ENCODE measurements at regions not wholly inside any gene's neighbourhood (a gene's known extent, or its start where the extent isn't known, plus 50 kb on each side); places are given as distances from the start of the nearest gene placed in this dataset.

DNA sequence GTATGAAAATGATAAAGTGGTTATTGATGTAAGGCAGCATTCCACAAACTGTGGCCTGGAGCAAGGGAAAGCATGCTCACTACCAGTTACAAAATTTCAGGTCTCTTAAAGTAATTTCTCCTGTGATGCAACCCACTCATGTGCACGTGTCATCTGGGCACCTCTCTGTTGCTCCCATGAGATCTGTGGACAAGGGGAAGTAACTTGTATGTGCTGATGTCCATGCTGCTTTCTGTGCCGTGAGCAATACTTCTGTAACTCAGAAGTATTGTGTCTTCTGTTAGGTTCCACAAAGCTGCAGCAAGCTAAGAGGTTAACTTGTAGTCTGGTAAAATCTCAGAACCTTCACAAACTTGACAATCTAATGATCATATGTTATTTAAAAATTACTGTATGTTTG lies 930.0 kb upstream of the SLITRK6 start (continued):
- TF ChIP-seq, protein P1, sequence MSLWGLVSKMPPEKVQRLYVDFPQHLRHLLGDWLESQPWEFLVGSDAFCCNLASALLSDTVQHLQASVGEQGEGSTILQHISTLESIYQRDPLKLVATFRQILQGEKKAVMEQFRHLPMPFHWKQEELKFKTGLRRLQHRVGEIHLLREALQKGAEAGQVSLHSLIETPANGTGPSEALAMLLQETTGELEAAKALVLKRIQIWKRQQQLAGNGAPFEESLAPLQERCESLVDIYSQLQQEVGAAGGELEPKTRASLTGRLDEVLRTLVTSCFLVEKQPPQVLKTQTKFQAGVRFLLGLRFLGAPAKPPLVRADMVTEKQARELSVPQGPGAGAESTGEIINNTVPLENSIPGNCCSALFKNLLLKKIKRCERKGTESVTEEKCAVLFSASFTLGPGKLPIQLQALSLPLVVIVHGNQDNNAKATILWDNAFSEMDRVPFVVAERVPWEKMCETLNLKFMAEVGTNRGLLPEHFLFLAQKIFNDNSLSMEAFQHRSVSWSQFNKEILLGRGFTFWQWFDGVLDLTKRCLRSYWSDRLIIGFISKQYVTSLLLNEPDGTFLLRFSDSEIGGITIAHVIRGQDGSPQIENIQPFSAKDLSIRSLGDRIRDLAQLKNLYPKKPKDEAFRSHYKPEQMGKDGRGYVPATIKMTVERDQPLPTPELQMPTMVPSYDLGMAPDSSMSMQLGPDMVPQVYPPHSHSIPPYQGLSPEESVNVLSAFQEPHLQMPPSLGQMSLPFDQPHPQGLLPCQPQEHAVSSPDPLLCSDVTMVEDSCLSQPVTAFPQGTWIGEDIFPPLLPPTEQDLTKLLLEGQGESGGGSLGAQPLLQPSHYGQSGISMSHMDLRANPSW (CRISPR knock-in tag; conservative IDR thresholded peaks at IDR 0.05; ENCODE audit: low read depth), result no peak
- TF ChIP-seq, protein P2, sequence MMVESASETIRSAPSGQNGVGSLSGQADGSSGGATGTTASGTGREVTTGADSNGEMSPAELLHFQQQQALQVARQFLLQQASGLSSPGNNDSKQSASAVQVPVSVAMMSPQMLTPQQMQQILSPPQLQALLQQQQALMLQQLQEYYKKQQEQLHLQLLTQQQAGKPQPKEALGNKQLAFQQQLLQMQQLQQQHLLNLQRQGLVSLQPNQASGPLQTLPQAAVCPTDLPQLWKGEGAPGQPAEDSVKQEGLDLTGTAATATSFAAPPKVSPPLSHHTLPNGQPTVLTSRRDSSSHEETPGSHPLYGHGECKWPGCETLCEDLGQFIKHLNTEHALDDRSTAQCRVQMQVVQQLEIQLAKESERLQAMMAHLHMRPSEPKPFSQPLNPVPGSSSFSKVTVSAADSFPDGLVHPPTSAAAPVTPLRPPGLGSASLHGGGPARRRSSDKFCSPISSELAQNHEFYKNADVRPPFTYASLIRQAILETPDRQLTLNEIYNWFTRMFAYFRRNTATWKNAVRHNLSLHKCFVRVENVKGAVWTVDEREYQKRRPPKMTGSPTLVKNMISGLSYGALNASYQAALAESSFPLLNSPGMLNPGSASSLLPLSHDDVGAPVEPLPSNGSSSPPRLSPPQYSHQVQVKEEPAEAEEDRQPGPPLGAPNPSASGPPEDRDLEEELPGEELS (CRISPR knock-in tag; IDR thresholded peaks at IDR 0.05), result no peak
- TF ChIP-seq, protein P3, sequence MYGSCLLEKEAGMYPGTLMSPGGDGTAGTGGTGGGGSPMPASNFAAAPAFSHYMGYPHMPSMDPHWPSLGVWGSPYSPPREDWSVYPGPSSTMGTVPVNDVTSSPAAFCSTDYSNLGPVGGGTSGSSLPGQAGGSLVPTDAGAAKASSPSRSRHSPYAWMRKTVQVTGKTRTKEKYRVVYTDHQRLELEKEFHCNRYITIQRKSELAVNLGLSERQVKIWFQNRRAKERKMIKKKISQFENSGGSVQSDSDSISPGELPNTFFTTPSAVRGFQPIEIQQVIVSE (CRISPR knock-in tag; IDR thresholded peaks at IDR 0.05; ENCODE audit: borderline replicate concordance), result no peak
- TF ChIP-seq, protein P4, sequence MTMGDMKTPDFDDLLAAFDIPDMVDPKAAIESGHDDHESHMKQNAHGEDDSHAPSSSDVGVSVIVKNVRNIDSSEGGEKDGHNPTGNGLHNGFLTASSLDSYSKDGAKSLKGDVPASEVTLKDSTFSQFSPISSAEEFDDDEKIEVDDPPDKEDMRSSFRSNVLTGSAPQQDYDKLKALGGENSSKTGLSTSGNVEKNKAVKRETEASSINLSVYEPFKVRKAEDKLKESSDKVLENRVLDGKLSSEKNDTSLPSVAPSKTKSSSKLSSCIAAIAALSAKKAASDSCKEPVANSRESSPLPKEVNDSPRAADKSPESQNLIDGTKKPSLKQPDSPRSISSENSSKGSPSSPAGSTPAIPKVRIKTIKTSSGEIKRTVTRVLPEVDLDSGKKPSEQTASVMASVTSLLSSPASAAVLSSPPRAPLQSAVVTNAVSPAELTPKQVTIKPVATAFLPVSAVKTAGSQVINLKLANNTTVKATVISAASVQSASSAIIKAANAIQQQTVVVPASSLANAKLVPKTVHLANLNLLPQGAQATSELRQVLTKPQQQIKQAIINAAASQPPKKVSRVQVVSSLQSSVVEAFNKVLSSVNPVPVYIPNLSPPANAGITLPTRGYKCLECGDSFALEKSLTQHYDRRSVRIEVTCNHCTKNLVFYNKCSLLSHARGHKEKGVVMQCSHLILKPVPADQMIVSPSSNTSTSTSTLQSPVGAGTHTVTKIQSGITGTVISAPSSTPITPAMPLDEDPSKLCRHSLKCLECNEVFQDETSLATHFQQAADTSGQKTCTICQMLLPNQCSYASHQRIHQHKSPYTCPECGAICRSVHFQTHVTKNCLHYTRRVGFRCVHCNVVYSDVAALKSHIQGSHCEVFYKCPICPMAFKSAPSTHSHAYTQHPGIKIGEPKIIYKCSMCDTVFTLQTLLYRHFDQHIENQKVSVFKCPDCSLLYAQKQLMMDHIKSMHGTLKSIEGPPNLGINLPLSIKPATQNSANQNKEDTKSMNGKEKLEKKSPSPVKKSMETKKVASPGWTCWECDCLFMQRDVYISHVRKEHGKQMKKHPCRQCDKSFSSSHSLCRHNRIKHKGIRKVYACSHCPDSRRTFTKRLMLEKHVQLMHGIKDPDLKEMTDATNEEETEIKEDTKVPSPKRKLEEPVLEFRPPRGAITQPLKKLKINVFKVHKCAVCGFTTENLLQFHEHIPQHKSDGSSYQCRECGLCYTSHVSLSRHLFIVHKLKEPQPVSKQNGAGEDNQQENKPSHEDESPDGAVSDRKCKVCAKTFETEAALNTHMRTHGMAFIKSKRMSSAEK (CRISPR knock-in tag; IDR thresholded peaks at IDR 0.05; ENCODE audit: borderline replicate concordance), result no peak
- TF ChIP-seq GABPB1 (CRISPR knock-in tag; IDR thresholded peaks at IDR 0.05) (no peak), EMX1 (CRISPR knock-in tag; IDR thresholded peaks at IDR 0.05) (no peak), NR3C1 (CRISPR knock-in tag; conservative IDR thresholded peaks at IDR 0.05; ENCODE audit: low read depth) (no peak), ZBTB21 (CRISPR knock-in tag; IDR thresholded peaks at IDR 0.05; ENCODE audit: borderline replicate concordance) (no peak), ZNF423 (CRISPR knock-in tag; IDR thresholded peaks at IDR 0.05) (no peak)
- TF ChIP-seq, protein P5, sequence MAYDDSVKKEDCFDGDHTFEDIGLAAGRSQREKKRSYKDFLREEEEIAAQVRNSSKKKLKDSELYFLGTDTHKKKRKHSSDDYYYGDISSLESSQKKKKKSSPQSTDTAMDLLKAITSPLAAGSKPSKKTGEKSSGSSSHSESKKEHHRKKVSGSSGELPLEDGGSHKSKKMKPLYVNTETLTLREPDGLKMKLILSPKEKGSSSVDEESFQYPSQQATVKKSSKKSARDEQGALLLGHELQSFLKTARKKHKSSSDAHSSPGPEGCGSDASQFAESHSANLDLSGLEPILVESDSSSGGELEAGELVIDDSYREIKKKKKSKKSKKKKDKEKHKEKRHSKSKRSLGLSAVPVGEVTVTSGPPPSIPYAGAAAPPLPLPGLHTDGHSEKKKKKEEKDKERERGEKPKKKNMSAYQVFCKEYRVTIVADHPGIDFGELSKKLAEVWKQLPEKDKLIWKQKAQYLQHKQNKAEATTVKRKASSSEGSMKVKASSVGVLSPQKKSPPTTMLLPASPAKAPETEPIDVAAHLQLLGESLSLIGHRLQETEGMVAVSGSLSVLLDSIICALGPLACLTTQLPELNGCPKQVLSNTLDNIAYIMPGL (CRISPR knock-in tag; IDR thresholded peaks at IDR 0.05), result no peak
- TF ChIP-seq, protein P6, sequence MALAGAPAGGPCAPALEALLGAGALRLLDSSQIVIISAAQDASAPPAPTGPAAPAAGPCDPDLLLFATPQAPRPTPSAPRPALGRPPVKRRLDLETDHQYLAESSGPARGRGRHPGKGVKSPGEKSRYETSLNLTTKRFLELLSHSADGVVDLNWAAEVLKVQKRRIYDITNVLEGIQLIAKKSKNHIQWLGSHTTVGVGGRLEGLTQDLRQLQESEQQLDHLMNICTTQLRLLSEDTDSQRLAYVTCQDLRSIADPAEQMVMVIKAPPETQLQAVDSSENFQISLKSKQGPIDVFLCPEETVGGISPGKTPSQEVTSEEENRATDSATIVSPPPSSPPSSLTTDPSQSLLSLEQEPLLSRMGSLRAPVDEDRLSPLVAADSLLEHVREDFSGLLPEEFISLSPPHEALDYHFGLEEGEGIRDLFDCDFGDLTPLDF (CRISPR knock-in tag; IDR thresholded peaks at IDR 0.05), result no peak
- TF ChIP-seq, protein P7, sequence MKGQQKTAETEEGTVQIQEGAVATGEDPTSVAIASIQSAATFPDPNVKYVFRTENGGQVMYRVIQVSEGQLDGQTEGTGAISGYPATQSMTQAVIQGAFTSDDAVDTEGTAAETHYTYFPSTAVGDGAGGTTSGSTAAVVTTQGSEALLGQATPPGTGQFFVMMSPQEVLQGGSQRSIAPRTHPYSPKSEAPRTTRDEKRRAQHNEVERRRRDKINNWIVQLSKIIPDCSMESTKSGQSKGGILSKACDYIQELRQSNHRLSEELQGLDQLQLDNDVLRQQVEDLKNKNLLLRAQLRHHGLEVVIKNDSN (CRISPR knock-in tag; IDR thresholded peaks at IDR 0.05), result no peak
- TF ChIP-seq, protein P8, sequence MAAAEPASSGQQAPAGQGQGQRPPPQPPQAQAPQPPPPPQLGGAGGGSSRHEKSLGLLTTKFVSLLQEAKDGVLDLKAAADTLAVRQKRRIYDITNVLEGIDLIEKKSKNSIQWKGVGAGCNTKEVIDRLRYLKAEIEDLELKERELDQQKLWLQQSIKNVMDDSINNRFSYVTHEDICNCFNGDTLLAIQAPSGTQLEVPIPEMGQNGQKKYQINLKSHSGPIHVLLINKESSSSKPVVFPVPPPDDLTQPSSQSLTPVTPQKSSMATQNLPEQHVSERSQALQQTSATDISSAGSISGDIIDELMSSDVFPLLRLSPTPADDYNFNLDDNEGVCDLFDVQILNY (CRISPR knock-in tag; IDR thresholded peaks at IDR 0.05), result no peak

Measured in WTC11 (cell line).